ENCODE measurements at regions not wholly inside any gene's neighbourhood (a gene's known extent, or its start where the extent isn't known, plus 50 kb on each side); places are given as distances from the start of the nearest gene placed in this dataset.
"Not testable (repeated sequence)": the region's sequence is repeated elsewhere in the genome, so short reads cannot be mapped to it uniquely, and the experiment has no call there.

- DNase-seq (ENCODE audit: low spot score): no peak
- intact Hi-C loops (cut with DNase I): no loop called here
These were observed 193.1 kb upstream of the DAB1 start for GRCh38 chr1:57616921-57617320.

- no peak for DNase-seq (ENCODE audit: low spot score)
- intact Hi-C loops (cut with DNase I): no loop called here
These were observed 192.1 kb upstream of the DAB1 start for GRCh38 chr1:57615956-57616355.

GRCh38 chr1:57612833-57613232 lies 189.0 kb upstream of the DAB1 start:
- no peak for DNase-seq (ENCODE audit: low spot score)
- intact Hi-C loops (cut with DNase I): no loop called here

GRCh38 chr1:57605933-57606332 lies 182.1 kb upstream of the DAB1 start:
- intact Hi-C loops (cut with DNase I): no loop called here
- DNase-seq (ENCODE audit: low spot score): no peak

- intact Hi-C loops (cut with DNase I): no loop called here
- DNase-seq (ENCODE audit: low spot score): no peak
These were observed 179.8 kb upstream of the DAB1 start for GRCh38 chr1:57603696-57604095.

GRCh38 chr1:57600424-57600823 lies 176.6 kb upstream of the DAB1 start:
- DNase-seq (ENCODE audit: low spot score): no peak
- intact Hi-C loops (cut with DNase I): no loop called here

GRCh38 chr1:57599236-57599994 lies 175.6 kb upstream of the DAB1 start:
- DNase-seq (ENCODE audit: low spot score): no peak
- intact Hi-C loops (cut with DNase I): no loop called here

- no peak for DNase-seq (ENCODE audit: low spot score)
- intact Hi-C loops (cut with DNase I): no loop called here
These were observed 173.2 kb upstream of the DAB1 start for GRCh38 chr1:57597036-57597435.

- intact Hi-C loops (cut with DNase I): no loop called here
- DNase-seq (ENCODE audit: low spot score): no peak
These were observed 170.1 kb upstream of the DAB1 start for GRCh38 chr1:57594002-57594401.

- DNase-seq (ENCODE audit: low spot score): no peak
- intact Hi-C loops (cut with DNase I): no loop called here
These were observed 168.0 kb upstream of the DAB1 start for GRCh38 chr1:57591842-57592241.

GRCh38 chr1:57590978-57591377 lies 167.1 kb upstream of the DAB1 start:
- DNase-seq (ENCODE audit: low spot score): no peak
- intact Hi-C loops (cut with DNase I): no loop called here

GRCh38 chr1:57586842-57587241 lies 163.0 kb upstream of the DAB1 start:
- no peak for DNase-seq (ENCODE audit: low spot score)
- intact Hi-C loops (cut with DNase I): no loop called here

- intact Hi-C loops (cut with DNase I): no loop called here
- DNase-seq (ENCODE audit: low spot score): no peak
These were observed 154.8 kb upstream of the DAB1 start for GRCh38 chr1:57578680-57579079.

- no peak for DNase-seq (ENCODE audit: low spot score)
- intact Hi-C loops (cut with DNase I): no loop called here
These were observed 154.2 kb upstream of the DAB1 start for GRCh38 chr1:57578099-57578498.

GRCh38 chr1:57576756-57577155 lies 152.9 kb upstream of the DAB1 start:
- intact Hi-C loops (cut with DNase I): no loop called here
- no peak for DNase-seq (ENCODE audit: low spot score)

GRCh38 chr1:57572016-57572415 lies 148.2 kb upstream of the DAB1 start:
- intact Hi-C loops (cut with DNase I): no loop called here
- DNase-seq (ENCODE audit: low spot score): no peak

GRCh38 chr1:57558066-57558465 lies 134.2 kb upstream of the DAB1 start:
- intact Hi-C loops (cut with DNase I); DNase-seq (ENCODE audit: low spot score): not testable (repeated sequence)

- no peak for DNase-seq (ENCODE audit: low spot score)
- intact Hi-C loops (cut with DNase I): no loop called here
These were observed 129.8 kb upstream of the DAB1 start for GRCh38 chr1:57553666-57554065.

- intact Hi-C loops (cut with DNase I): no loop called here
- no peak for DNase-seq (ENCODE audit: low spot score)
These were observed 127.6 kb upstream of the DAB1 start for GRCh38 chr1:57551476-57551875.

GRCh38 chr1:57550092-57550491 lies 126.2 kb upstream of the DAB1 start:
- no peak for DNase-seq (ENCODE audit: low spot score)
- intact Hi-C loops (cut with DNase I): no loop called here

- DNase-seq (ENCODE audit: low spot score): no peak
- intact Hi-C loops (cut with DNase I): loop anchor here in 1 of 2 donors (10.0 kb wide), 1 partner anchor 486 kb away; no protein-coding TSS in a partner anchor
These were observed 125.4 kb upstream of the DAB1 start for GRCh38 chr1:57549300-57549699.
